Natural killer cell (primary cell): ENCODE measurements at regions not wholly inside any gene's neighbourhood (a gene's known extent, or its start where the extent isn't known, plus 50 kb on each side); places are given as distances from the start of the nearest gene placed in this dataset.

Experiments used
- ATAC-seq, 3 donors: fragments of 150-1000 bp in 2 of 3; fragments of 200-7000 bp in 1 of 3; cut with Tn5 transposase; 1 replicate in 1 of 3; 2 replicates in 2 of 3; pipeline ENCODE4 v1.10.0; 2021; ENCODE audit warnings: mild to moderate bottlenecking in 2 of 3, moderate library complexity in 2 of 3
- DNase-seq, 2 donors: peaks; one replicate each; pipeline versions ENCODE4 v3.0.0 to v3.0.0-alpha.2; 2013 to 2021; ENCODE audit warnings: mixed read lengths in 1 of 2
- H3K27ac ChIP-seq: one replicate; pipeline ENCODE4 v1.5.1; 2013; ENCODE audit warnings: mild to moderate bottlenecking, low read length
- H3K27me3 ChIP-seq: one replicate; pipeline ENCODE4 v1.6.1; 2013; ENCODE audit warnings: low read length; ENCODE audit not compliant: control insufficient read depth, insufficient read depth
- H3K36me3 ChIP-seq: one replicate; pipeline ENCODE4 v1.6.1; 2013; ENCODE audit warnings: low read length; ENCODE audit not compliant: control insufficient read depth, insufficient read depth
- H3K4me1 ChIP-seq: one replicate; pipeline ENCODE4 v1.6.1; 2013; ENCODE audit warnings: low read length; ENCODE audit not compliant: control insufficient read depth, insufficient read depth
- H3K4me3 ChIP-seq: one replicate; pipeline ENCODE4 v1.5.1; 2013; ENCODE audit warnings: low read length
- H3K9me3 ChIP-seq: one replicate; pipeline ENCODE4 v1.6.1; 2013; ENCODE audit warnings: low read length; ENCODE audit not compliant: control insufficient read depth, insufficient read depth
- H3K27ac Mint-ChIP-seq, 2 donors: one replicate each; pipeline ENCODE4 v1.8.0; 2022; ENCODE audit warnings: mild to moderate bottlenecking in 2 of 2, mixed read lengths in 2 of 2, moderate library complexity in 1 of 2
- H3K27me3 Mint-ChIP-seq, 2 donors: one replicate each; pipeline ENCODE4 v1.8.0; 2022; ENCODE audit warnings: low read depth in 2 of 2, mixed read lengths in 2 of 2
- H3K36me3 Mint-ChIP-seq: one replicate; pipeline ENCODE4 v1.8.0; 2022; ENCODE audit warnings: mixed read lengths
- H3K4me1 Mint-ChIP-seq, 2 donors: one replicate each; pipeline ENCODE4 v1.8.0; 2022; ENCODE audit warnings: mixed read lengths in 2 of 2
- H3K4me3 Mint-ChIP-seq: one replicate; pipeline ENCODE4 v1.8.0; 2022; ENCODE audit warnings: mild to moderate bottlenecking, moderate library complexity, mixed read lengths
- H3K9me3 Mint-ChIP-seq, 2 donors: one replicate each; pipeline ENCODE4 v1.8.0; 2022; ENCODE audit warnings: mixed read lengths in 2 of 2
- CTCF ChIP-seq: fragments of 200-600 bp; IDR thresholded peaks from one replicate; pipeline ENCODE4 v1.8.0; 2022; ENCODE audit warnings: antibody characterized with exemption
- WGBS: methylation state at CpG from one replicate; pipeline ENCODE4 v1.1.7; 2013; ENCODE audit warnings: missing lambda C conversion rate; ENCODE audit not compliant: insufficient coverage; 5-methylcytosine and 5-hydroxymethylcytosine counted together
- intact Hi-C: fragments of 100-400 bp; cut with micrococcal nuclease; formaldehyde crosslinking; loops from one replicate; pipeline ENCODE4 v1.14.2; 2022

GRCh38 chr6:111951497-111952085 lies 78.3 kb upstream of the FYN start:
- Mint-ChIP-seq H3K4me1 (no peaks in the 10 kb centered on the region), H3K4me3 (no peak overlapping the region), H3K27ac (no peak overlapping the region), H3K36me3 (no peaks in the 10 kb centered on the region), H3K9me3 (no peaks in the 10 kb centered on the region), H3K27me3 (peaks cover 7 to 14% of the 10 kb centered on the region in 2 donors)
- intact Hi-C loops = no loop called here
- Histone ChIP-seq H3K36me3 (no peaks in the 10 kb centered on the region), H3K4me3 (no peak overlapping the region), H3K9me3 (no peaks in the 10 kb centered on the region), H3K27ac (no peak overlapping the region), H3K4me1 (no peaks in the 10 kb centered on the region), H3K27me3 (no peaks in the 10 kb centered on the region)
- 97% methylated on average over 6 of the region's 7 CpGs for WGBS
- ATAC-seq (no peak), DNase-seq (no peak)
- no peak for TF ChIP-seq CTCF

- TF ChIP-seq CTCF = no peak
- ATAC-seq (no peak), DNase-seq (no peak)
- H3K27ac Mint-ChIP-seq = no peak overlapping the region
- no peak overlapping the region for H3K4me3 Mint-ChIP-seq
- H3K4me1 Mint-ChIP-seq = no peaks in the 10 kb centered on the region
- no peaks in the 10 kb centered on the region for H3K27me3 ChIP-seq
- no peaks in the 10 kb centered on the region for H3K36me3 ChIP-seq
- H3K36me3 Mint-ChIP-seq = no peaks in the 10 kb centered on the region
- H3K27ac ChIP-seq = no peak overlapping the region
- intact Hi-C loops = no loop called here
- H3K9me3 Mint-ChIP-seq = no peaks in the 10 kb centered on the region
- 84% methylated on average over 5 of the region's 5 CpGs for WGBS
- no peak overlapping the region for H3K4me3 ChIP-seq
- H3K9me3 ChIP-seq = no peaks in the 10 kb centered on the region
- H3K27me3 Mint-ChIP-seq = peaks cover 7 to 14% of the 10 kb centered on the region in 2 donors
- H3K4me1 ChIP-seq = no peaks in the 10 kb centered on the region
These were observed 79.0 kb upstream of the FYN start for GRCh38 chr6:111952274-111952673.

GRCh38 chr6:111952821-111953540 lies 79.7 kb upstream of the FYN start:
- H3K4me3 ChIP-seq = no peak overlapping the region
- WGBS = 73% methylated on average over 4 of the region's 4 CpGs
- Mint-ChIP-seq H3K36me3 (no peaks in the 10 kb centered on the region), H3K9me3 (no peaks in the 10 kb centered on the region), H3K4me1 (no peaks in the 10 kb centered on the region), H3K4me3 (no peak overlapping the region), H3K27me3 (peaks cover 7 to 14% of the 10 kb centered on the region in 2 donors), H3K27ac (no peak overlapping the region)
- no peaks in the 10 kb centered on the region for H3K27me3 ChIP-seq
- no peak for TF ChIP-seq CTCF
- H3K9me3 ChIP-seq = no peaks in the 10 kb centered on the region
- H3K36me3 ChIP-seq = no peaks in the 10 kb centered on the region
- intact Hi-C loops = no loop called here
- no peak for ATAC-seq
- H3K4me1 ChIP-seq = no peaks in the 10 kb centered on the region
- H3K27ac ChIP-seq = no peak overlapping the region
- no peak for DNase-seq

GRCh38 chr6:111956098-111956497 lies 82.8 kb upstream of the FYN start:
- Mint-ChIP-seq H3K4me1 (no peaks in the 10 kb centered on the region), H3K9me3 (no peaks in the 10 kb centered on the region), H3K27me3 (peaks cover 5% of the 10 kb centered on the region in 2 donors), H3K27ac (no peak overlapping the region), H3K36me3 (no peaks in the 10 kb centered on the region), H3K4me3 (no peak overlapping the region)
- TF ChIP-seq CTCF = no peak
- DNase-seq = no peak
- Histone ChIP-seq H3K36me3 (no peaks in the 10 kb centered on the region), H3K4me3 (no peak overlapping the region), H3K27me3 (no peaks in the 10 kb centered on the region), H3K4me1 (no peaks in the 10 kb centered on the region), H3K9me3 (no peaks in the 10 kb centered on the region), H3K27ac (no peak overlapping the region)
- no peak for ATAC-seq
- 89% methylated on average over 2 of the region's 2 CpGs for WGBS
- intact Hi-C loops = no loop called here
